ENCODE measurements at regions not wholly inside any gene's neighbourhood (a gene's known extent, or its start where the extent isn't known, plus 50 kb on each side); places are given as distances from the start of the nearest gene placed in this dataset.
"Not testable (repeated sequence)": the region's sequence is repeated elsewhere in the genome, so short reads cannot be mapped to it uniquely, and the experiment has no call there.

DNA sequence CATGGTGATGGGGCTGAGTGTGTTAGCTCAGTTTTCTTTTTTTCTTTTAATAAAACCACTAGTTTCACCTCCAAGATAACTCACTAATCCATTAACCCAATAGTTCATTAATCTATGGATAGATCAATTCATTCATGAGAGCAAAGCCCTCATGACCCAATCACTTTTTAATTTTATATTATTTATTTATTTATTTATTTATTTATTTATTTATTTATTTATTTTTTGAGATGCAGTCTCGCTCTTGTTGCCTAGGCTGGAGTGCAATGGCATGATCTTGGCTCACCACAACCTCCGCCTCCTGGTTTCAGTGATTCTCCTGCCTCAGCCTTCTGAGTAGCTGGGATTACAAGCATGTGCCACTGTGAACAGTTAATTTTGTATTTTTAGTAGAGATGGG is 1082.4 kb downstream of the DIPK2A start:
- TF ChIP-seq, protein P1, sequence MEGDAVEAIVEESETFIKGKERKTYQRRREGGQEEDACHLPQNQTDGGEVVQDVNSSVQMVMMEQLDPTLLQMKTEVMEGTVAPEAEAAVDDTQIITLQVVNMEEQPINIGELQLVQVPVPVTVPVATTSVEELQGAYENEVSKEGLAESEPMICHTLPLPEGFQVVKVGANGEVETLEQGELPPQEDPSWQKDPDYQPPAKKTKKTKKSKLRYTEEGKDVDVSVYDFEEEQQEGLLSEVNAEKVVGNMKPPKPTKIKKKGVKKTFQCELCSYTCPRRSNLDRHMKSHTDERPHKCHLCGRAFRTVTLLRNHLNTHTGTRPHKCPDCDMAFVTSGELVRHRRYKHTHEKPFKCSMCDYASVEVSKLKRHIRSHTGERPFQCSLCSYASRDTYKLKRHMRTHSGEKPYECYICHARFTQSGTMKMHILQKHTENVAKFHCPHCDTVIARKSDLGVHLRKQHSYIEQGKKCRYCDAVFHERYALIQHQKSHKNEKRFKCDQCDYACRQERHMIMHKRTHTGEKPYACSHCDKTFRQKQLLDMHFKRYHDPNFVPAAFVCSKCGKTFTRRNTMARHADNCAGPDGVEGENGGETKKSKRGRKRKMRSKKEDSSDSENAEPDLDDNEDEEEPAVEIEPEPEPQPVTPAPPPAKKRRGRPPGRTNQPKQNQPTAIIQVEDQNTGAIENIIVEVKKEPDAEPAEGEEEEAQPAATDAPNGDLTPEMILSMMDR (IDR thresholded peaks at IDR 0.05; ENCODE audit: low read depth, low read length, poor library complexity, severe bottlenecking): not testable (repeated sequence)
- not testable (repeated sequence) for TF ChIP-seq EZH2phosphoT487 (IDR thresholded peaks at IDR 0.05; ENCODE audit: borderline replicate concordance, low read length)

Measured in DOHH2 (cell line).